GM23248 (cell line): ENCODE measurements at regions not wholly inside any gene's neighbourhood (a gene's known extent, or its start where the extent isn't known, plus 50 kb on each side); places are given as distances from the start of the nearest gene placed in this dataset.

ENCODE experiments used
- DNase-seq: peaks from one replicate; pipeline ENCODE4 v3.0.0-alpha.2; 2015
- H2AFZ ChIP-seq: fragments of 200-600 bp; sonication (generic); 2 replicates; pipeline ENCODE4 v1.6.1; 2016; ENCODE audit warnings: antibody characterized with exemption
- H3F3A ChIP-seq: fragments of 200-600 bp; sonication (generic); 2 replicates; pipeline ENCODE4 v1.6.1; 2016; ENCODE audit warnings: mild to moderate bottlenecking, antibody characterized with exemption, mixed run types; ENCODE audit not compliant: insufficient read depth
- H3K27ac ChIP-seq: fragments of 200-600 bp; sonication (generic); 2 replicates; pipeline ENCODE4 v1.5.1; 2016; ENCODE audit warnings: mild to moderate bottlenecking
- H3K27me3 ChIP-seq: fragments of 200-600 bp; sonication (generic); replicated peaks from 2 replicates; pipeline ENCODE4 v1.6.1; 2016; ENCODE audit warnings: mild to moderate bottlenecking; ENCODE audit not compliant: insufficient read depth
- H3K36me3 ChIP-seq: fragments of 200-600 bp; sonication (generic); 2 replicates; pipeline ENCODE4 v1.6.1; 2016; ENCODE audit warnings: low read depth, mild to moderate bottlenecking
- H3K4me1 ChIP-seq: fragments of 200-600 bp; sonication (generic); 2 replicates; pipeline ENCODE4 v1.6.1; 2016; ENCODE audit warnings: mild to moderate bottlenecking; ENCODE audit not compliant: insufficient read depth
- H3K4me2 ChIP-seq: fragments of 200-600 bp; sonication (generic); one replicate; pipeline ENCODE4 v1.6.1; 2016; ENCODE audit warnings: mild to moderate bottlenecking; ENCODE audit not compliant: unreplicated experiment
- H3K4me3 ChIP-seq: fragments of 200-600 bp; sonication (generic); 2 replicates; pipeline ENCODE4 v1.5.1; 2016; ENCODE audit warnings: mild to moderate bottlenecking
- H3K79me2 ChIP-seq: fragments of 200-600 bp; sonication (generic); 2 replicates; pipeline ENCODE4 v1.6.1; 2016; ENCODE audit warnings: mild to moderate bottlenecking; ENCODE audit not compliant: insufficient read depth
- H3K9ac ChIP-seq: fragments of 200-600 bp; sonication (generic); 2 replicates; pipeline ENCODE4 v1.6.1; 2016; ENCODE audit warnings: mild to moderate bottlenecking
- H3K9me2 ChIP-seq: fragments of 200-600 bp; sonication (generic); 2 replicates; pipeline ENCODE4 v1.6.1; 2016; ENCODE audit warnings: mixed run types, mild to moderate bottlenecking, moderate library complexity; ENCODE audit not compliant: insufficient read depth
- H3K9me3 ChIP-seq: fragments of 200-600 bp; sonication (generic); one replicate; pipeline ENCODE4 v1.6.1; 2017; ENCODE audit warnings: low read depth
- H4K20me1 ChIP-seq: fragments of 200-600 bp; sonication (generic); 2 replicates; pipeline ENCODE4 v1.6.0; 2016; ENCODE audit not compliant: insufficient read depth
- EZH2 ChIP-seq: fragments of 200-600 bp; sonication (generic); IDR thresholded peaks from 2 replicates; pipeline ENCODE4 v1.6.1; 2018; ENCODE audit warnings: antibody characterized with exemption, mild to moderate bottlenecking; ENCODE audit not compliant: insufficient read depth, poor library complexity, severe bottlenecking
- EZH2phosphoT487 ChIP-seq: fragments of 200-600 bp; sonication (generic); IDR thresholded peaks from 2 replicates; pipeline ENCODE4 v1.6.1; 2018; ENCODE audit warnings: antibody characterized with exemption, moderate library complexity, mild to moderate bottlenecking, low read depth; ENCODE audit not compliant: insufficient read depth
- WGBS, 2 experiments: methylation state at CpG; one replicate each; pipeline ENCODE4 v1.1.6; 2015 to 2017; ENCODE audit warnings: low lambda C conversion rate in 2 of 2, low coverage in 1 of 2; ENCODE audit errors: missing lambda C conversion rate in 2 of 2; 5-methylcytosine and 5-hydroxymethylcytosine counted together
- in situ Hi-C: fragments of 300-500 bp; cut with MboI; formaldehyde crosslinking; loops from 2 replicates; pipeline ENCODE4 v1.15.0; 2020

- no peak overlapping the region for H3K9ac ChIP-seq
- no peaks in the 10 kb centered on the region for H3K9me2 ChIP-seq
- H4K20me1 ChIP-seq, result no peaks in the 10 kb centered on the region
- TF ChIP-seq EZH2 (no peak), EZH2phosphoT487 (no peak)
- H2AFZ ChIP-seq, result no peak overlapping the region
- 14 to 16% methylated on average over 3 of the region's 3 CpGs for WGBS, 2 experiments
- H3F3A ChIP-seq, result no peaks in the 10 kb centered on the region
- no peaks in the 10 kb centered on the region for H3K36me3 ChIP-seq
- no peak overlapping the region for H3K27ac ChIP-seq
- H3K4me2 ChIP-seq, result no peak overlapping the region
- H3K4me1 ChIP-seq, result no peaks in the 10 kb centered on the region
- in situ Hi-C loops, result no loop called here
- DNase-seq, result no peak
- H3K27me3 ChIP-seq, result no peaks in the 10 kb centered on the region
- H3K9me3 ChIP-seq, result no peaks in the 10 kb centered on the region
- no peak overlapping the region for H3K4me3 ChIP-seq
- no peaks in the 10 kb centered on the region for H3K79me2 ChIP-seq
These were observed 142.2 kb downstream of the OPN5 start for GRCh38 chr6:47924001-47924400.

- no peaks in the 10 kb centered on the region for H3K9me2 ChIP-seq
- in situ Hi-C loops, result no loop called here
- no peak overlapping the region for H2AFZ ChIP-seq
- H3K36me3 ChIP-seq, result no peaks in the 10 kb centered on the region
- H3F3A ChIP-seq, result no peaks in the 10 kb centered on the region
- H4K20me1 ChIP-seq, result no peaks in the 10 kb centered on the region
- no peak overlapping the region for H3K4me3 ChIP-seq
- H3K79me2 ChIP-seq, result no peaks in the 10 kb centered on the region
- H3K9me3 ChIP-seq, result no peaks in the 10 kb centered on the region
- no peaks in the 10 kb centered on the region for H3K4me1 ChIP-seq
- H3K27me3 ChIP-seq, result no peaks in the 10 kb centered on the region
- no peak for TF ChIP-seq EZH2phosphoT487
- no peak for TF ChIP-seq EZH2
- no peak overlapping the region for H3K9ac ChIP-seq
- 12 to 16% methylated on average over 4 of the region's 4 CpGs for WGBS, 2 experiments
- H3K27ac ChIP-seq, result no peak overlapping the region
- H3K4me2 ChIP-seq, result no peak overlapping the region
- no peak for DNase-seq
These were observed 140.6 kb downstream of the OPN5 start for GRCh38 chr6:47922391-47922790.

DNA sequence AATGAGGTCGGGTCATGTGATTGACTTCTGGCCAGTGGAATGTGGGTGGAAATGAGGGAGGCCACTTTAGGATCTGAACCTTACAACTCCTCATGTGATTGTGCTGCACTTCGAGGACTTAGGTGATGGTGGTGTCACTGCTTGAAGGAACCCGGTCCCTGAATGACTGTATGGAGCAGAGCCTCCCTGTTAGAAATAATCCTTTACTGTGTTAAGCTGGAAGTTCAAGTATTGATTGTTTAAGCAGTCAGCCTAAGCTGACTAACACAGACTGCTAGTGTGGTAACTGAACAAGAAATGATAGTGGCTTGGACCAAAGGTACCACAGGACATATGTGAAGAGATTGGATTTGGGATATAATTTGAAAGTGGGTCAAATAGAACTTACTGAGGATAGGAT lies 138.0 kb downstream of the OPN5 start:
- no peak for TF ChIP-seq EZH2phosphoT487
- no peak for TF ChIP-seq EZH2
- Histone ChIP-seq H2AFZ (no peak overlapping the region), H3K9me2 (no peaks in the 10 kb centered on the region), H3F3A (no peaks in the 10 kb centered on the region), H3K36me3 (no peaks in the 10 kb centered on the region), H3K4me1 (no peaks in the 10 kb centered on the region), H4K20me1 (no peaks in the 10 kb centered on the region), H3K4me2 (no peak overlapping the region), H3K9me3 (no peaks in the 10 kb centered on the region), H3K79me2 (no peaks in the 10 kb centered on the region), H3K4me3 (no peak overlapping the region), H3K9ac (no peak overlapping the region), H3K27me3 (no peaks in the 10 kb centered on the region), H3K27ac (no peak overlapping the region)
- WGBS, 2 experiments, result 5 to 10% methylated on average over 3 of the region's 3 CpGs
- in situ Hi-C loops, result no loop called here
- no peak for DNase-seq

- Histone ChIP-seq H3K27me3 (no peaks in the 10 kb centered on the region), H3K9me3 (no peaks in the 10 kb centered on the region), H3K9ac (no peak overlapping the region), H4K20me1 (no peaks in the 10 kb centered on the region), H3K4me2 (no peak overlapping the region), H3K4me1 (no peaks in the 10 kb centered on the region), H2AFZ (no peak overlapping the region), H3K4me3 (no peak overlapping the region), H3K9me2 (no peaks in the 10 kb centered on the region), H3F3A (no peaks in the 10 kb centered on the region), H3K79me2 (no peaks in the 10 kb centered on the region), H3K27ac (no peak overlapping the region), H3K36me3 (no peaks in the 10 kb centered on the region)
- 15 to 26% methylated on average over 3 of the region's 3 CpGs for WGBS, 2 experiments
- no peak for DNase-seq
- in situ Hi-C loops, result no loop called here
- no peak for TF ChIP-seq EZH2phosphoT487
- TF ChIP-seq EZH2, result no peak
These were observed 136.0 kb downstream of the OPN5 start for GRCh38 chr6:47917811-47918210.

DNA sequence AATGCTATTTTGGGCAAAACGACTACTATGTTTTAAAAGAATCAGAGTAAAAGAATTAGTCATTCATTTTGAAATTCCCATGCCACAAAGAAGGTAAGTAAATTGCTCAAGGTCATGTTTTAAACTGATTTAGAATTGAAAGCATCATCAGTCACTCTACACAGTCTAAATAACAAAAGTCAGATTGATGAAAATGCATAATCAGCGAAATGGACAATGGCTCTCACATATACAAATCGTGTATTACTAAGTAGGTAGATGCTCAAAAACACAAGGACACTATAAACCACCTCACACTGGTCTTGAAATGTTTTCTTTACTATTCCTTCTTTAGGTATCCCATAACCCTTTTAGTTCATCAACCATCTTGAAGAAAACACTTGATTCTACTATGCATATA lies 135.4 kb downstream of the OPN5 start:
- Histone ChIP-seq H3K27me3 (no peaks in the 10 kb centered on the region), H3F3A (no peaks in the 10 kb centered on the region), H3K4me2 (no peak overlapping the region)

More for the DNA sequence above, 135.4 kb downstream of the OPN5 start:
- Histone ChIP-seq H3K4me1 (no peaks in the 10 kb centered on the region), H3K27ac (no peak overlapping the region), H3K9me2 (no peaks in the 10 kb centered on the region), H3K79me2 (no peaks in the 10 kb centered on the region), H3K4me3 (no peak overlapping the region), H3K9me3 (no peaks in the 10 kb centered on the region), H3K9ac (no peak overlapping the region), H3K36me3 (no peaks in the 10 kb centered on the region), H4K20me1 (no peaks in the 10 kb centered on the region), H2AFZ (no peak overlapping the region)
- DNase-seq, result no peak
- 12 to 20% methylated on average over 3 of the region's 3 CpGs for WGBS, 2 experiments
- no peak for TF ChIP-seq EZH2phosphoT487
- no peak for TF ChIP-seq EZH2
- in situ Hi-C loops, result no loop called here
